ENCODE measurements at regions not wholly inside any gene's neighbourhood (a gene's known extent, or its start where the extent isn't known, plus 50 kb on each side); places are given as distances from the start of the nearest gene placed in this dataset.

- no peak for TF ChIP-seq CTCF (IDR thresholded peaks at IDR 0.05)
- Histone ChIP-seq H3K4me3 (no peak overlapping the region), H3K27ac (no peak overlapping the region)
- no peak for DNase-seq (ENCODE audit: low spot score)
Observed at GRCh38 chr21:43343992-43344886, 82.7 kb downstream of the SIK1 start.

GRCh38 chr21:43343095-43343991 lies 83.6 kb downstream of the SIK1 start:
- Histone ChIP-seq H3K27ac (no peak overlapping the region), H3K4me3 (no peak overlapping the region)
- no peak for DNase-seq (ENCODE audit: low spot score)
- no peak for TF ChIP-seq CTCF (IDR thresholded peaks at IDR 0.05)

GRCh38 chr21:43342301-43342881 lies 84.5 kb downstream of the SIK1 start:
- no peak for DNase-seq (ENCODE audit: low spot score)
- Histone ChIP-seq H3K27ac (no peak overlapping the region), H3K4me3 (no peak overlapping the region)
- no peak for TF ChIP-seq CTCF (IDR thresholded peaks at IDR 0.05)

GRCh38 chr21:43341378-43342161 lies 85.4 kb downstream of the SIK1 start:
- no peak for DNase-seq (ENCODE audit: low spot score)
- Histone ChIP-seq H3K4me3 (no peak overlapping the region), H3K27ac (no peak overlapping the region)
- TF ChIP-seq CTCF (IDR thresholded peaks at IDR 0.05): no peak

GRCh38 chr21:43340491-43341377 lies 86.2 kb downstream of the SIK1 start:
- no peak for TF ChIP-seq CTCF (IDR thresholded peaks at IDR 0.05)
- Histone ChIP-seq H3K27ac (no peak overlapping the region), H3K4me3 (no peak overlapping the region)
- DNase-seq (ENCODE audit: low spot score): no peak

GRCh38 chr21:43339668-43340067 lies 87.3 kb downstream of the SIK1 start:
- Histone ChIP-seq H3K27ac (no peak overlapping the region), H3K4me3 (no peak overlapping the region)
- no peak for TF ChIP-seq CTCF (IDR thresholded peaks at IDR 0.05)
- no peak for DNase-seq (ENCODE audit: low spot score)

All from coronary artery (tissue), 2 donors.